Upper lobe of left lung (tissue), 6 donors: ENCODE measurements at regions not wholly inside any gene's neighbourhood (a gene's known extent, or its start where the extent isn't known, plus 50 kb on each side); places are given as distances from the start of the nearest gene placed in this dataset.

Experiments used
- ATAC-seq, 2 donors: fragments of 200-7000 bp; cut with Tn5 transposase; one replicate each; pipeline ENCODE4 v1.9.1; 2022; ENCODE audit warnings: mild to moderate bottlenecking in 2 of 2, moderate library complexity in 2 of 2; ENCODE audit not compliant: low FRiP score in 2 of 2
- DNase-seq, 2 donors: peaks; one replicate each; pipeline ENCODE4 v3.0.0-alpha.2; 2019 to 2020
- H3K27ac ChIP-seq, 4 donors: fragments of 200-600 bp; sonication (generic); one replicate each; pipeline ENCODE4 v1.5.1; 2016 to 2019
- H3K27me3 ChIP-seq, 4 donors: fragments of 200-600 bp; sonication (generic); one replicate each; pipeline ENCODE4 v1.5.1; 2017 to 2019
- H3K36me3 ChIP-seq, 4 donors: fragments of 200-600 bp; sonication (generic); one replicate each; pipeline ENCODE4 v1.5.1; 2016 to 2019
- H3K4me1 ChIP-seq, 4 donors: fragments of 200-600 bp; sonication (generic); one replicate each; pipeline ENCODE4 v1.5.1; 2018 to 2019
- H3K4me3 ChIP-seq, 4 donors: fragments of 200-600 bp; sonication (generic); one replicate each; pipeline ENCODE4 v1.5.1; 2017 to 2019; ENCODE audit warnings: mild to moderate bottlenecking in 2 of 4, moderate library complexity in 1 of 4
- H3K9me3 ChIP-seq, 4 donors: fragments of 200-600 bp; sonication (generic); one replicate each; pipeline ENCODE4 v1.5.1; 2018 to 2019
- EP300 ChIP-seq, 4 donors: sonication (generic); formaldehyde crosslinking; IDR thresholded peaks; one replicate each; pipeline ENCODE4 v1.5.1; 2017; ENCODE audit warnings: antibody characterized with exemption in 4 of 4, control low read depth in 2 of 4
- POLR2A ChIP-seq, 4 donors: fragments of 450-650 bp; IDR thresholded peaks; one replicate each; pipeline ENCODE4 v1.5.1; 2016 to 2017; ENCODE audit warnings: antibody characterized with exemption in 4 of 4, mild to moderate bottlenecking in 2 of 4
- POLR2AphosphoS5 ChIP-seq, 2 donors: sonication (generic); formaldehyde crosslinking; IDR thresholded peaks; one replicate each; pipeline ENCODE4 v1.5.1; 2017; ENCODE audit warnings: antibody characterized with exemption in 2 of 2
- WGBS, 2 donors: methylation state at CpG; one replicate each; pipeline ENCODE4 v1.1.5; 2017 to 2018; 5-methylcytosine and 5-hydroxymethylcytosine counted together
- TF ChIP-seq, protein P1 (sequence below), 6 experiments: fragments of 450-650 bp in 4 of 6; fragments of 200-600 bp in 2 of 6; sonication (generic) in 2 of 6; IDR thresholded peaks; one replicate each; pipeline ENCODE4 v1.5.1; 2016 to 2019; ENCODE audit warnings: antibody characterized with exemption in 6 of 6
- donor health status: DM: no; HTN: no; CAD: no; lungs with moderate emphysema.
- donor health status: DM: no; HTN: yes; CAD: no; lungs with severe emphysema.

DNA sequence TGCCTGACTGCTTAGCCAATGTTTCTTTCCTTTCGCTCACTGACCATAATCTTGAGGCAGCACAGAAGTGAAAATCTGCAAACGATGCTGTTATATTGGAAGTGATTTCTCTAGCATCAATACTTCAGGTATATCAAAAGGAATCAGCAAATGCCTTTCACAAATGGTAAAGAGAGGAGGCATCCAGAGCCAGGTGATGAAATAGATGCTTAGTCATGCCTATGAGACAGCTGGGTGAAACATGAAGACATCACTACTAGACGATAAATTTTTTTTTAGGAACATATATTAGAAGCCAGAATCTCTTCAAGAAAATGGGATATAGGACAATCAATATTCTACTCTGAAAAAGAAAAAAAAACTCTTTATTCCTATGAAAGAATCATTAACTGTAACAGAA is 249.2 kb upstream of the SLC39A10 start:
- no peaks in the 10 kb centered on the region for H3K4me1 ChIP-seq
- no peak for ATAC-seq
- no peaks in the 10 kb centered on the region for H3K27me3 ChIP-seq
- no peak overlapping the region for H3K4me3 ChIP-seq
- H3K36me3 ChIP-seq = no peaks in the 10 kb centered on the region
- no peak for TF ChIP-seq POLR2A (IDR thresholded peaks at IDR 0.05)
- TF ChIP-seq EP300 (IDR thresholded peaks at IDR 0.05) = no peak
- TF ChIP-seq, protein P1, sequence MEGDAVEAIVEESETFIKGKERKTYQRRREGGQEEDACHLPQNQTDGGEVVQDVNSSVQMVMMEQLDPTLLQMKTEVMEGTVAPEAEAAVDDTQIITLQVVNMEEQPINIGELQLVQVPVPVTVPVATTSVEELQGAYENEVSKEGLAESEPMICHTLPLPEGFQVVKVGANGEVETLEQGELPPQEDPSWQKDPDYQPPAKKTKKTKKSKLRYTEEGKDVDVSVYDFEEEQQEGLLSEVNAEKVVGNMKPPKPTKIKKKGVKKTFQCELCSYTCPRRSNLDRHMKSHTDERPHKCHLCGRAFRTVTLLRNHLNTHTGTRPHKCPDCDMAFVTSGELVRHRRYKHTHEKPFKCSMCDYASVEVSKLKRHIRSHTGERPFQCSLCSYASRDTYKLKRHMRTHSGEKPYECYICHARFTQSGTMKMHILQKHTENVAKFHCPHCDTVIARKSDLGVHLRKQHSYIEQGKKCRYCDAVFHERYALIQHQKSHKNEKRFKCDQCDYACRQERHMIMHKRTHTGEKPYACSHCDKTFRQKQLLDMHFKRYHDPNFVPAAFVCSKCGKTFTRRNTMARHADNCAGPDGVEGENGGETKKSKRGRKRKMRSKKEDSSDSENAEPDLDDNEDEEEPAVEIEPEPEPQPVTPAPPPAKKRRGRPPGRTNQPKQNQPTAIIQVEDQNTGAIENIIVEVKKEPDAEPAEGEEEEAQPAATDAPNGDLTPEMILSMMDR (IDR thresholded peaks at IDR 0.05) = no peak
- TF ChIP-seq POLR2AphosphoS5 (IDR thresholded peaks at IDR 0.05) = no peak
- no peak overlapping the region for H3K27ac ChIP-seq
- no peak for DNase-seq
- H3K9me3 ChIP-seq = no peaks in the 10 kb centered on the region
- 83 to 85% methylated on average over 3 of the region's 3 CpGs for WGBS, 2 donors

DNA sequence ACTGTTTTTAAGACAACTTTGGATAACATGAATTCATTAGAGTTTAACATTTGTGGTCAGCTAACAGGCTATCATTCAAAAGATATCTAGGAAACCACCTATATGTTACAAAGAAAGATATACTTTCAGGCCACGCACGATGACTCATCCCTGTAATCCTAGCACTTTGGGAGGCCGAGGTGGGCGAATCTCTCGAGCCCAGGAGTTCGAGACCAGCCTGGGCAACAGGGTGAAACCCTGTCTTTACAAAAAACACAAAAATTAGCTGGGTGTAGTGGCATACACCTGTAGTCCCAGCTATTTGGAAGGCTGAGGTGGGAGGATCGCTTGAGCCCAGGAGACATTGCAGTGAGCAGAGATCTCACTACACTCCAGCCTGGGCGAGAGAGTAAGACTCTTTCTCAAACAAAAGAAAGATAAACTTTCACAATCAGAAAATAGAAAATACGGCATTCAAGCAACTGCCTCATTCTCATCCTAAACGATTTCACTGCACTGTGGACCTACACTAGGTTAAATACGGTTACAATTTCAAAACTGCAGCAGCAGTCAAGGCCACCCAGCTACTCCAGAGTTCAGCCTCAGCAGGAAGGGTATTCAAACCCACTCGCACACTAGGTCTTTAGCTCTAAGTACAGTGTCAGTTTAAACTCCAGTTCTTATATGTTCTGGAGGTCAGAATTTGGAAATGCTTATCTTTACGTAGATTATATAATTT is 250.0 kb upstream of the SLC39A10 start:
- ATAC-seq (no peak), DNase-seq (no peak)
- Histone ChIP-seq H3K36me3 (no peaks in the 10 kb centered on the region), H3K27me3 (no peaks in the 10 kb centered on the region), H3K4me3 (no peak overlapping the region), H3K27ac (no peak overlapping the region), H3K4me1 (no peaks in the 10 kb centered on the region), H3K9me3 (no peaks in the 10 kb centered on the region)
- WGBS, 2 donors = 90 to 93% methylated on average over 13 of the region's 13 CpGs
- TF ChIP-seq, protein P1 (IDR thresholded peaks at IDR 0.05) = no peak
- no peak for TF ChIP-seq EP300 (IDR thresholded peaks at IDR 0.05)

DNA sequence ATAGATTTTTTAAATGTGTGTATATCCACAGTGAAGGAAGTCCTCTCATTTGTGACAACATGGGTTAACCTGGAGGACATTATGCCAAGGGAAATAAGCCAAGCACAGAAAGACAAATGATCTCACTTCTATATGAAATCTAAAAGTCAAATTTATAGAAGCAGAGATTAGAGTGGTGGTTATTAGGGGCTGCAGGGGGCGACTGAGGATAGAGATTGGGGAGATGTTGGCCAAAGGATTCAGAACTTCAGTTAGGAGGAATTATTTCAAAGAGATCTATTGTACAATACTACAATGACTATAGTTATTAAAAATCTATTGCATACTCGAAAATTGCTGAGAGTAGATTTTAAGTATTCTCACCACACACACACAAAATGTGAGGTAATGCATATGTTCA is 252.4 kb upstream of the SLC39A10 start:
- no peak overlapping the region for H3K4me3 ChIP-seq
- WGBS, 2 donors = 73 to 81% methylated on average over 2 of the region's 2 CpGs
- no peaks in the 10 kb centered on the region for H3K9me3 ChIP-seq
- no peaks in the 10 kb centered on the region for H3K4me1 ChIP-seq
- DNase-seq (no peak), ATAC-seq (no peak)
- no peaks in the 10 kb centered on the region for H3K36me3 ChIP-seq
- H3K27ac ChIP-seq = no peak overlapping the region
- H3K27me3 ChIP-seq = no peaks in the 10 kb centered on the region
- TF ChIP-seq EP300 (IDR thresholded peaks at IDR 0.05) (no peak), POLR2AphosphoS5 (IDR thresholded peaks at IDR 0.05) (no peak), POLR2A (IDR thresholded peaks at IDR 0.05) (no peak)
- TF ChIP-seq, protein P1 (IDR thresholded peaks at IDR 0.05) = no peak

DNA sequence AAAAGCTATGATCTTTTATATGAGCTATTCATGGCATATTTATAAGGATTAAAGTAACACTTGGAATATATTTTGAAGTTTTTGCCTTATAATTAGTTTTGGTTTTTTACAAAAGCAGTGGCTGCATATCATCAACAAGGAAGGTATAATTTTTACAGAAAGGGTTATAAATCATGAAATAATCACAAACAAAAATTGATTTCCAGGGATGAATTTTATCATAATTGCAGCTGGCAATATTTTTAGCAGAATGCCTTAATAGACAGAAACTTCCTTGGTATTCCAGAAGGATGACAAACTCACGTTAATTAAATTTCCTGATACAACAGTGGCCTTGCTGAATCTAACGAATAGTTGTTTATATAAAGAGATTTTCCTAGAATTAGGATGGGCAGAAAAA is 260.5 kb upstream of the SLC39A10 start:
- no peak overlapping the region for H3K27ac ChIP-seq
- H3K4me3 ChIP-seq = no peak overlapping the region
- H3K4me1 ChIP-seq = no peaks in the 10 kb centered on the region
- 84% methylated on average over 2 of the region's 2 CpGs for WGBS, 2 donors
- no peaks in the 10 kb centered on the region for H3K36me3 ChIP-seq
- H3K27me3 ChIP-seq = no peaks in the 10 kb centered on the region
- TF ChIP-seq POLR2AphosphoS5 (IDR thresholded peaks at IDR 0.05) (no peak), EP300 (IDR thresholded peaks at IDR 0.05) (no peak), POLR2A (IDR thresholded peaks at IDR 0.05) (no peak)
- TF ChIP-seq, protein P1 (IDR thresholded peaks at IDR 0.05) = no peak
- H3K9me3 ChIP-seq = no peaks in the 10 kb centered on the region
- DNase-seq = no peak
- ATAC-seq = no peak

DNA sequence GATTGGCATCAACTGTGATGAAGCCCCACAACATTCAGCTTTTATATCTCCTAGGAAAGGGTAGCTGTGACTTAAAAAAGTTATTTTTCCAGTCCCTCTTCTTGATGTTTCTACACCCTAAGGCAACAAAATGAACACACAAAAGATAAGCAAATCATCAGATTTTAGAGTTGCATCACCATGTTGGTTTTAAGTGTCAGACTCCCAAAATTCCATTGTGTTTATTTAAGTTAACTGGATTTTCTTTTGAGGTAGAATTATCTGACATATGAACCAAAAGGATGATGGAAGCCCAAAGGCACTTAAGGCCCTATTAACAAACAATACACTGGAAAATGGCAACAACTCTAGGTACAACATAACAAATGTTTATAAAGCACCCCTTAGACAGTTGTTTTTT is 261.7 kb upstream of the SLC39A10 start:
- no peaks in the 10 kb centered on the region for H3K27me3 ChIP-seq

More for the DNA sequence above, 261.7 kb upstream of the SLC39A10 start:
- Histone ChIP-seq H3K27ac (no peak overlapping the region), H3K4me1 (no peaks in the 10 kb centered on the region), H3K9me3 (no peaks in the 10 kb centered on the region), H3K36me3 (no peaks in the 10 kb centered on the region), H3K4me3 (no peak overlapping the region)
- no peak for ATAC-seq
- DNase-seq = no peak
- no peak for TF ChIP-seq EP300 (IDR thresholded peaks at IDR 0.05)
- TF ChIP-seq, protein P1 (IDR thresholded peaks at IDR 0.05) = no peak
- TF ChIP-seq POLR2A (IDR thresholded peaks at IDR 0.05) = no peak
- no peak for TF ChIP-seq POLR2AphosphoS5 (IDR thresholded peaks at IDR 0.05)
